ENCODE measurements at regions not wholly inside any gene's neighbourhood (a gene's known extent, or its start where the extent isn't known, plus 50 kb on each side); places are given as distances from the start of the nearest gene placed in this dataset.

GRCh38 chr13:83297586-83298290, 584.5 kb downstream of the SLITRK1 start:
- Histone ChIP-seq H3K36me3 (ENCODE audit: low read depth) (no peaks in the 10 kb centered on the region), H3K4me3 (ENCODE audit: severe bottlenecking) (no peak overlapping the region), H3K9me3 (ENCODE audit: severe bottlenecking) (no peaks in the 10 kb centered on the region), H3K27me3 (ENCODE audit: insufficient read depth, poor library complexity, severe bottlenecking) (no peaks in the 10 kb centered on the region), H3K27ac (ENCODE audit: poor library complexity, severe bottlenecking) (no peak overlapping the region), H3K4me1 (ENCODE audit: insufficient read depth, poor library complexity, severe bottlenecking) (no peaks in the 10 kb centered on the region)
- DNase-seq (ENCODE audit: low spot score) = no peak
- ATAC-seq (ENCODE audit: low read depth) = no peak
- TF ChIP-seq CTCF (IDR thresholded peaks at IDR 0.05; ENCODE audit: poor library complexity, severe bottlenecking) = no peak

- no peak for TF ChIP-seq CTCF (IDR thresholded peaks at IDR 0.05; ENCODE audit: poor library complexity, severe bottlenecking)
- Histone ChIP-seq H3K27me3 (ENCODE audit: insufficient read depth, poor library complexity, severe bottlenecking) (no peaks in the 10 kb centered on the region), H3K9me3 (ENCODE audit: severe bottlenecking) (no peaks in the 10 kb centered on the region), H3K4me1 (ENCODE audit: insufficient read depth, poor library complexity, severe bottlenecking) (no peaks in the 10 kb centered on the region), H3K4me3 (ENCODE audit: severe bottlenecking) (no peak overlapping the region), H3K36me3 (ENCODE audit: low read depth) (no peaks in the 10 kb centered on the region), H3K27ac (ENCODE audit: poor library complexity, severe bottlenecking) (no peak overlapping the region)
- ATAC-seq (ENCODE audit: low read depth) = no peak
- no peak for DNase-seq (ENCODE audit: low spot score)
Measured at GRCh38 chr13:83295686-83296085, 586.6 kb downstream of the SLITRK1 start.

GRCh38 chr13:83286737-83287136, 595.5 kb downstream of the SLITRK1 start:
- Histone ChIP-seq H3K27ac (ENCODE audit: poor library complexity, severe bottlenecking) (no peak overlapping the region), H3K4me3 (ENCODE audit: severe bottlenecking) (no peak overlapping the region), H3K4me1 (ENCODE audit: insufficient read depth, poor library complexity, severe bottlenecking) (no peaks in the 10 kb centered on the region), H3K27me3 (ENCODE audit: insufficient read depth, poor library complexity, severe bottlenecking) (no peaks in the 10 kb centered on the region), H3K9me3 (ENCODE audit: severe bottlenecking) (no peaks in the 10 kb centered on the region), H3K36me3 (ENCODE audit: low read depth) (no peaks in the 10 kb centered on the region)
- TF ChIP-seq CTCF (IDR thresholded peaks at IDR 0.05; ENCODE audit: poor library complexity, severe bottlenecking) = no peak
- ATAC-seq (ENCODE audit: low read depth) (0 out of 3 replicates have a peak, but pooled peaks have one; percentile 10), DNase-seq (ENCODE audit: low spot score) (no peak)

GRCh38 chr13:83281654-83282053, 600.6 kb downstream of the SLITRK1 start:
- no peak for TF ChIP-seq CTCF (IDR thresholded peaks at IDR 0.05; ENCODE audit: poor library complexity, severe bottlenecking)
- Histone ChIP-seq H3K36me3 (ENCODE audit: low read depth) (no peaks in the 10 kb centered on the region), H3K4me1 (ENCODE audit: insufficient read depth, poor library complexity, severe bottlenecking) (no peaks in the 10 kb centered on the region), H3K27ac (ENCODE audit: poor library complexity, severe bottlenecking) (no peak overlapping the region), H3K4me3 (ENCODE audit: severe bottlenecking) (no peak overlapping the region), H3K27me3 (ENCODE audit: insufficient read depth, poor library complexity, severe bottlenecking) (no peaks in the 10 kb centered on the region), H3K9me3 (ENCODE audit: severe bottlenecking) (no peaks in the 10 kb centered on the region)
- DNase-seq (ENCODE audit: low spot score) (no peak), ATAC-seq (ENCODE audit: low read depth) (no peak)

DNA sequence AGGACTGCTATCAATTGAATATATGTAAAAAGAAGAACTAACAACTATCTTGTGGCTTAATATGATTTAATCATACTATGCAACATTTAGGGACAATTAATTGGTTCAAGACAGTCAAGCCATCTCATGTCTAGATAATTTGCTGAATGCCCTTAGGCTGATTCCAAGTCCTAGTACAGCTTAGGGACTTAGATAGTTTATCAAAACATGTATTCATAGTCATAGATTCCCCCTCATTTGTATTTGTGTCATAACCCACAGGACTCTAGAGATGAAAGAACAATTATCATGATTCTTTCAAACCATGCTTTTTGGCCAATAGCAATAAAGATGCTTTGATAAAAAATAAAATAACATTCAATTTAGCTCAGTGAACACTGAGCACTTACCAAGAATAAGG, 607.6 kb downstream of the SLITRK1 start:
- peaks cover 9% of the 10 kb centered on the region for H3K4me1 ChIP-seq (ENCODE audit: insufficient read depth, poor library complexity, severe bottlenecking)
- H3K36me3 ChIP-seq (ENCODE audit: low read depth) = no peaks in the 10 kb centered on the region
- no peaks in the 10 kb centered on the region for H3K27me3 ChIP-seq (ENCODE audit: insufficient read depth, poor library complexity, severe bottlenecking)
- DNase-seq (ENCODE audit: low spot score) = no peak
- no peak for ATAC-seq (ENCODE audit: low read depth)
- H3K27ac ChIP-seq (ENCODE audit: poor library complexity, severe bottlenecking) = no peak overlapping the region
- no peaks in the 10 kb centered on the region for H3K9me3 ChIP-seq (ENCODE audit: severe bottlenecking)
- TF ChIP-seq CTCF (IDR thresholded peaks at IDR 0.05; ENCODE audit: poor library complexity, severe bottlenecking) = no peak
- no peak overlapping the region for H3K4me3 ChIP-seq (ENCODE audit: severe bottlenecking)
